OCI-LY3 (cell line): ENCODE measurements at regions not wholly inside any gene's neighbourhood (a gene's known extent, or its start where the extent isn't known, plus 50 kb on each side); places are given as distances from the start of the nearest gene placed in this dataset.

Source experiments
- EZH2phosphoT487 ChIP-seq: fragments of 200-600 bp; shearing (Covaris generic); IDR thresholded peaks from 2 replicates; pipeline ENCODE4 v1.6.1; 2018; ENCODE audit warnings: antibody characterized with exemption, mixed run types, low read depth
- TF ChIP-seq, protein P1 (sequence below): fragments of 200-600, 300-600 bp; sonication (generic); IDR thresholded peaks from 2 replicates; pipeline ENCODE4 v1.5.1; 2014; ENCODE audit warnings: antibody characterized with exemption, low read length, low read depth

DNA sequence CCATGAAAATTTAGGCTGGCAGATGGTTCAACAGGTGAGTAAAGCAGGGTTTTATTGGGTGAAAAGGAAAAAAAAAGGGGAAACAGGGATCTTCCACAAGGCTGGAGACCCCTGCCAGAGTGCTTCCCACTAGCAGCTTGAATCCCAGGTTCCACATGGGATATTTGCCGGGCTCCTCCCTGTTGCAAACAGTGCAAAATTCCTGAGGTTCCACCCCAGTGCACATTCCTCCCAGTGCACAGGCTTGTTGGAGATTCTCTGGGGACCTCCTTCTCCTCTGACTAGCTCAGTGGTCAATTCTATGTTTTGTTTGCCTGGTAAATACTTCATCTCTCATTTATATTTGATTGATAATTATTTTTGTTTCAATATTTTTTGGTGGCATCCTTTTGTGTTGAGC is 66.4 kb upstream of the UGT2B15 start:
- TF ChIP-seq, protein P1, sequence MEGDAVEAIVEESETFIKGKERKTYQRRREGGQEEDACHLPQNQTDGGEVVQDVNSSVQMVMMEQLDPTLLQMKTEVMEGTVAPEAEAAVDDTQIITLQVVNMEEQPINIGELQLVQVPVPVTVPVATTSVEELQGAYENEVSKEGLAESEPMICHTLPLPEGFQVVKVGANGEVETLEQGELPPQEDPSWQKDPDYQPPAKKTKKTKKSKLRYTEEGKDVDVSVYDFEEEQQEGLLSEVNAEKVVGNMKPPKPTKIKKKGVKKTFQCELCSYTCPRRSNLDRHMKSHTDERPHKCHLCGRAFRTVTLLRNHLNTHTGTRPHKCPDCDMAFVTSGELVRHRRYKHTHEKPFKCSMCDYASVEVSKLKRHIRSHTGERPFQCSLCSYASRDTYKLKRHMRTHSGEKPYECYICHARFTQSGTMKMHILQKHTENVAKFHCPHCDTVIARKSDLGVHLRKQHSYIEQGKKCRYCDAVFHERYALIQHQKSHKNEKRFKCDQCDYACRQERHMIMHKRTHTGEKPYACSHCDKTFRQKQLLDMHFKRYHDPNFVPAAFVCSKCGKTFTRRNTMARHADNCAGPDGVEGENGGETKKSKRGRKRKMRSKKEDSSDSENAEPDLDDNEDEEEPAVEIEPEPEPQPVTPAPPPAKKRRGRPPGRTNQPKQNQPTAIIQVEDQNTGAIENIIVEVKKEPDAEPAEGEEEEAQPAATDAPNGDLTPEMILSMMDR: no peak
- TF ChIP-seq EZH2phosphoT487: no peak
